ENCODE measurements at regions not wholly inside any gene's neighbourhood (a gene's known extent, or its start where the extent isn't known, plus 50 kb on each side); places are given as distances from the start of the nearest gene placed in this dataset.
A peak's percentile ranks its signal among the peaks of the same experiment; 100 is the strongest.

DNA sequence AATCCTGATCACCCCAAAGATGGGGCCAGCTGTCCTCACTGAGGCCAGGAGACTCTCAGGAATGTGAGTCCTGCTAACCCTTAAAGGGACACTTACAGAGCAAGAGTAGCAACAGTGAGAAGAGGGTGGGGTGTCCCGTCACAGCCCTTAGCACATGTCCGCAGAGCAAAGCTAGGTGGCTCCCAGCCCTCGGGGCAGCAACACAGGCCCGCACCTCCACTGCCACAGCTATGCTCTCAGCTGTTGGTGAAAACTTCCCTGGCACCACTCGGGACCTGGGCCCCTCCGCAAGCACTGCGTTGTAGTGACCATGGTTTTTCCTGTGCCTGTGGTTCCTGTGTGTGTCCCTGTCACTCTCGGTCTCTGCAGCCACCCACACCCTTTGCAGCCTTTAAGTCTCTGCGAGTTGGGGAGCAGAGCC, 76.4 kb upstream of the UXS1 start:
- Histone ChIP-seq H3K18ac (ENCODE audit: extremely low read depth, low read length) (peak overlapping the region; percentile 1; the same call in 1 of the 2 replicates), H3K4me1 (replicated peaks in 1 of 4; ENCODE audit: control insufficient read depth in 3 of 4, insufficient read depth in 4 of 4, low read length in 3 of 4) (peaks cover 0 to 18% (median 4%) of the 10 kb centered on the region in 4 experiments; a peak in 5 of 7 replicates), H3K27ac (ENCODE audit: low read depth, low read length) (no peak overlapping the region; the same call in 1 of the 2 replicates), H2AFZ (ENCODE audit: low read length) (no peak overlapping the region; the same call in 1 of the 2 replicates), H3K56ac (replicated peaks; ENCODE audit: insufficient read length, low read depth, low read length) (no peak overlapping the region), H3K14ac (ENCODE audit: insufficient read length) (no peak overlapping the region), H3K36me3 (ENCODE audit: control insufficient read depth in 2 of 4, insufficient read depth in 4 of 4, low read length in 3 of 4) (no peaks in the 10 kb centered on the region), H2AK5ac (ENCODE audit: low read depth, low read length) (0 out of 2 replicates have a peak overlapping the region, but pooled peaks have one; percentile 56), H3K23me2 (ENCODE audit: low read depth, low read length) (peaks cover 4% of the 10 kb centered on the region; the same call in 1 of the 2 replicates), H2BK5ac (ENCODE audit: low read depth, low read length) (peak overlapping the region; percentile 96), H3K4me3 (ENCODE audit: extremely low read depth in 1 of 4, insufficient read depth in 2 of 4, low read depth in 3 of 4, low read length in 4 of 4) (peak overlapping the region in 1 of 4 experiments; percentile 54; a peak in 2 of 8 replicates), H3K79me2 (ENCODE audit: control insufficient read depth in 1 of 2, insufficient read depth in 2 of 2, low read length in 2 of 2) (no peaks in the 10 kb centered on the region), H2BK12ac (ENCODE audit: low read depth, low read length) (peak overlapping the region; percentile 91), H2BK120ac (replicated peaks; ENCODE audit: low read depth, low read length) (peak overlapping the region; percentile 47), H3K4ac (replicated peaks; ENCODE audit: insufficient read length, low read depth, low read length) (peak overlapping the region; percentile 57), H4K8ac (ENCODE audit: extremely low read depth, insufficient read depth, low read length) (peak overlapping the region; percentile 65), H2BK15ac (ENCODE audit: low read length) (peak overlapping the region; percentile 53), H3K79me1 (ENCODE audit: low read depth, low read length) (no peaks in the 10 kb centered on the region), H3K9ac (replicated peaks in 1 of 4; ENCODE audit: extremely low read depth in 1 of 4, low read depth in 3 of 4, low read length in 3 of 4) (peak overlapping the region in 1 of 4 experiments; percentile 10; a peak in 2 of 7 replicates), H3K23ac (ENCODE audit: insufficient read length) (no peak overlapping the region), H4K5ac (ENCODE audit: insufficient read length, low read depth, low read length) (no peak overlapping the region), H3K9me3 (ENCODE audit: insufficient read depth in 2 of 2, low read depth in 1 of 2, low read length in 1 of 2) (0 out of 4 replicates have a peak, but pooled peaks cover 0 to 3% of the 10 kb centered on the region in 2 experiments), H3K4me2 (ENCODE audit: insufficient read depth in 1 of 2, low read depth in 2 of 2, low read length in 2 of 2) (peak overlapping the region in 1 of 2 experiments; percentile 80; a peak in 2 of 4 replicates), H3K27me3 (replicated peaks in 1 of 4; ENCODE audit: control insufficient read depth in 3 of 4, extremely low read depth in 1 of 4, insufficient read depth in 3 of 4, low read length in 3 of 4) (no peaks in the 10 kb centered on the region; a peak in 1 of 7 replicates), H2BK20ac (ENCODE audit: low read length) (peak overlapping the region; percentile 91; the same call in 1 of the 2 replicates), H4K91ac (replicated peaks; ENCODE audit: insufficient read length, low read length) (peak overlapping the region; percentile 58), H4K20me1 (replicated peaks in 1 of 2; ENCODE audit: control insufficient read depth in 1 of 2, insufficient read depth in 2 of 2, low read length in 2 of 2) (no peaks in the 10 kb centered on the region)
- FAIRE-seq = no peak
- ChIA-PET CTCF (ENCODE audit: partially characterized antibody) (interaction anchor here (0.9 to 1.7 kb wide), 3 partner anchors 8 to 101 kb away, joined by 3 to 4 read pairs (median 3); no protein-coding TSS in a partner anchor), POLR2A (ENCODE audit: partially characterized antibody) (interaction anchor here (1.3 to 1.9 kb wide), 2 partner anchors 8 to 10 kb away, joined by 6 read pairs; no protein-coding TSS in a partner anchor)
- no peak for DNase-seq (ENCODE audit: low read depth in 1 of 2, low spot score in 2 of 2)
- WGBS, 2 experiments (ENCODE audit: extremely low coverage in 1 of 2, insufficient coverage in 1 of 2, insufficient read length in 1 of 2, insufficient replicate concordance in 2 of 2, low coverage in 1 of 2, low lambda C conversion rate in 2 of 2, missing lambda C conversion rate in 1 of 2) = 99% methylated on average over 9 of the region's 9 CpGs; no CpG with 5 or more reads in 1 of the 2 experiments
- no peak for TF ChIP-seq POLR2A (IDR thresholded peaks at IDR 0.05; ENCODE audit: control extremely low read depth in 1 of 2, low read depth in 2 of 2, low read length in 2 of 2)
